ENCODE measurements at regions not wholly inside any gene's neighbourhood (a gene's known extent, or its start where the extent isn't known, plus 50 kb on each side); places are given as distances from the start of the nearest gene placed in this dataset.

DNA sequence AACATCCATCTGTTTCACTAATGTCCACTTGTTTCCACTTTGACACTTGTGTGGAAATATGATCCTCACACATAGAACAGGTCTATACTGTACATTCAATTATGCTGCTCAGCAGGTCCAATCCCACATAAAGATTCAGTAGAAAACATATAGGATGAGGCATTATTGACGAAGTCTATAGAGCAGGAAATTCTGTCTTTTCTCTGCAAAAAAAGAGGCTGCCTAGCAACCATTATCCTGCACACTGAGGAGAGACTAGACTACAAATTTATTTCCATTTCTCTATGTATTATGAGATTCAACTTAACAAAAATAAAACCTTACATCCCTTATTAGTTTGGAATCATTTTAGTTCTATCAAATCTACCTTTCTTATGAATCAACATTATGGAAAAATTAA is 204.6 kb upstream of the POM121L12 start:
- TF ChIP-seq, protein P1, sequence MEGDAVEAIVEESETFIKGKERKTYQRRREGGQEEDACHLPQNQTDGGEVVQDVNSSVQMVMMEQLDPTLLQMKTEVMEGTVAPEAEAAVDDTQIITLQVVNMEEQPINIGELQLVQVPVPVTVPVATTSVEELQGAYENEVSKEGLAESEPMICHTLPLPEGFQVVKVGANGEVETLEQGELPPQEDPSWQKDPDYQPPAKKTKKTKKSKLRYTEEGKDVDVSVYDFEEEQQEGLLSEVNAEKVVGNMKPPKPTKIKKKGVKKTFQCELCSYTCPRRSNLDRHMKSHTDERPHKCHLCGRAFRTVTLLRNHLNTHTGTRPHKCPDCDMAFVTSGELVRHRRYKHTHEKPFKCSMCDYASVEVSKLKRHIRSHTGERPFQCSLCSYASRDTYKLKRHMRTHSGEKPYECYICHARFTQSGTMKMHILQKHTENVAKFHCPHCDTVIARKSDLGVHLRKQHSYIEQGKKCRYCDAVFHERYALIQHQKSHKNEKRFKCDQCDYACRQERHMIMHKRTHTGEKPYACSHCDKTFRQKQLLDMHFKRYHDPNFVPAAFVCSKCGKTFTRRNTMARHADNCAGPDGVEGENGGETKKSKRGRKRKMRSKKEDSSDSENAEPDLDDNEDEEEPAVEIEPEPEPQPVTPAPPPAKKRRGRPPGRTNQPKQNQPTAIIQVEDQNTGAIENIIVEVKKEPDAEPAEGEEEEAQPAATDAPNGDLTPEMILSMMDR (IDR thresholded peaks at IDR 0.05), result no peak
- no peak for TF ChIP-seq POLR2A (IDR thresholded peaks at IDR 0.05)

All from lower leg skin (tissue), 3 donors.